Lung microvascular endothelial cell (primary cell): ENCODE measurements at regions not wholly inside any gene's neighbourhood (a gene's known extent, or its start where the extent isn't known, plus 50 kb on each side); places are given as distances from the start of the nearest gene placed in this dataset.

Experiments used
- DNase-seq, 2 donors: peaks; one replicate each; pipeline versions ENCODE4 v3.0.0 to v3.0.0-alpha.2; 2010; ENCODE audit warnings: low read depth in 2 of 2

DNA sequence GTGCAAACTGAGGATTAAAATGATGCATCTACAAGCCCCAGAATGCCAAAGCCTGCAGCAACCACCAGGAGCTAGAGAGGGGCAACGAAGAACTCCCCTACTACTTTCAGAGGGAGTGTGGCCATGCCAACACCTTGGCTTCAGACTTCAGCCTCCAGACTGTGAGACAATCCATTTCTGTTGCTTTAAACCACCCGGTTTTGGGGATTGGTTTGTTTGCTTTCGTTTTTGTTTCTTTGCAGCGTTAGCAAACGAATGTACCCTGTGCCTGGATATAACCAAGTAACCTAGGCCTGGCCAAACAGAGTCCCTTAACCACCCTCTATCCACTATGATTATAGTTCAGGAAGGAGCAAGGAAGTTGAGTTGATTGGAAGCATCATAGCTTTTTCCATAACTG is 171.2 kb upstream of the NCK2 start:
- peak in 1 of 2 donors; percentile 4 for DNase-seq

DNA sequence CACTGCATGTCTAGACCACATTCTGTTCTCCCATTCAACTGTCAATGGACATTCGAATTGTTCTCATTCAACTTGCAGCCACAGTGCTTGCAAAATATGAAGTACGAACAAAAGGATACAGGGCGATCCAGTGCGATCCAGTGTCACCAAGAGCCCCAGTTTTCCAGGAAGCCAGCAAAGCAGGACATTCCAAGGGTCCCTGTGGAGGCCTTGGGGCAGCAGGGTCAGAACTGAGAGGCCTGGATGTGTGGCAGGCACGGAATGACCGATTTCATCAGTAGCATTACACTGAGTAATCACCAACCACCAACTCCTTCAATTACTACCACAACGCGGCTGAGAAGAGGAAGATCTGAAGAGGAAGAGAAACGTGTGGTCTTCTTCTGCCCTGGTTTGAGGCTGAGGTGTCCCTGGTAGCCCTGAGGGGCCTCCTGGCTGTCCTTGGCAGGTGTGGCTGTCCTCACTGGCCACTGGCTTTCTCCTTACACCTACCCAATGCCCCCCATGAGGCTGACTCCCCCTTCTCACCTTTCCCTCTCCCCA is 172.7 kb upstream of the FHL2 start:
- no peak for DNase-seq

- DNase-seq: no peak
Measured at GRCh38 chr2:105570757-105571156, 171.9 kb upstream of the FHL2 start.

GRCh38 chr2:105570326-105570725 is 171.5 kb upstream of the FHL2 start:
- DNase-seq: no peak

GRCh38 chr2:105569606-105570005 is 170.8 kb upstream of the FHL2 start:
- DNase-seq: no peak

DNA sequence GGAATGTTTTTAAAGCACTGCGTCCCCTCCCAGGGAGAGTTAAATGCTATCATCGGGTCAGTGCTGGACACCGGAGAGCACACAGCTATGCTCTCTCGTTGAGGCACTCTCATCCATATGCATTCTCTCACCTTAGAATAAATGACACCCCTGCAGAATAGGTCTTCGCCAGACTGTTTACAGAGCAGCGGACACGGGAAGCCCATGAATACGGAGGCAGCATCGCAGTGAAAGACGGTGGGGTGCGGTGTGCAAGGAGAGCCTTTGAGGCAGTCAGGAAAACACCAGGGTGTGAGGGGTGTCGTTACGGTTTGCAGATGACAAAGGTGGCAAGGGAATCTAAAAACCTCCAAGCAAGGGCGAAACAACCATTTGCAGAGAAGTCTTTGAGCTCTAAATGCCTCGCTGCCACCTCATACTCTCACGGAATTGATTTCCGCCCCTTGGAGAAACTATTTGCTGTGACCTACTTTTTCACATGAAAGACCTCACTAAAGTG is 169.2 kb upstream of the FHL2 start:
- DNase-seq: no peak

DNA sequence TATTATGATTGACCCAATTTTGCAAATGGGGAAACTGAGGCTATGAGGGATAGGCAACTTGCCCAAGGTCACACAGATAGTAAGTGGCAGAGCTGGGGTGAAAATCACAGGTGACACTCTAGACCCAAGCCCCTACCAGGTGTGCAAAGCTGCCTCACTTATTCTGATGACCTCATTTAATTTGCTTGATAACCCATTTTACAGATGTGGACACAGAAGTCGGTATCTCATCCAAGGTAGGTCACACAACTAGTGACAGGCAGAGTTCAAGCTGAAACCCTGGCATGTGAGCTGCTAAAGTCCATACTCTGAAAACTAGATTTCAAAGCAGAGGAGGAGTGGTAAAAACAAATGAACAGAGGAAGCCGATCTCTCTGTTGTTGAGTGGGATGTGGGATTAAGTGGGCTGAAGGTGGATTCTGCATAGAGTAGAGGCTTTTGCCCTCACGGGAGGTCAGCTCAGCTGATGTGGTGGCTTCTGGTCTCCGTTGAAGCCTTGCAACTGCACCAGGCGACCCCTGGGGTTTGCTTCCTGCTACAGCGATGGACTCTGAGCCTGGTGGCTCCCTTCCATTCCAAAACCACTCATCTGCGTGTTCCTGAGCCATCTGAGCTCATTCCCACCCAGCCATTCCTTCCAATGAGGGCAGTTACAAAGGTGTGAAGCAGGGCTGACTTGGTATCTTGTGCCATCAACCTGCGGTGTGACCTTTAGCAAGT is 164.3 kb upstream of the FHL2 start:
- no peak for DNase-seq

GRCh38 chr2:105561401-105561800 is 162.6 kb upstream of the FHL2 start:
- DNase-seq: no peak

GRCh38 chr2:105560157-105560556 is 161.3 kb upstream of the FHL2 start:
- DNase-seq: no peak

- peak; percentile 7 to 33 for DNase-seq
Measured at GRCh38 chr2:105557021-105557920, 158.4 kb upstream of the FHL2 start.

GRCh38 chr2:105556366-105556765 is 157.5 kb upstream of the FHL2 start:
- DNase-seq: no peak

GRCh38 chr2:105554235-105554634 is 155.4 kb upstream of the FHL2 start:
- no peak for DNase-seq

DNA sequence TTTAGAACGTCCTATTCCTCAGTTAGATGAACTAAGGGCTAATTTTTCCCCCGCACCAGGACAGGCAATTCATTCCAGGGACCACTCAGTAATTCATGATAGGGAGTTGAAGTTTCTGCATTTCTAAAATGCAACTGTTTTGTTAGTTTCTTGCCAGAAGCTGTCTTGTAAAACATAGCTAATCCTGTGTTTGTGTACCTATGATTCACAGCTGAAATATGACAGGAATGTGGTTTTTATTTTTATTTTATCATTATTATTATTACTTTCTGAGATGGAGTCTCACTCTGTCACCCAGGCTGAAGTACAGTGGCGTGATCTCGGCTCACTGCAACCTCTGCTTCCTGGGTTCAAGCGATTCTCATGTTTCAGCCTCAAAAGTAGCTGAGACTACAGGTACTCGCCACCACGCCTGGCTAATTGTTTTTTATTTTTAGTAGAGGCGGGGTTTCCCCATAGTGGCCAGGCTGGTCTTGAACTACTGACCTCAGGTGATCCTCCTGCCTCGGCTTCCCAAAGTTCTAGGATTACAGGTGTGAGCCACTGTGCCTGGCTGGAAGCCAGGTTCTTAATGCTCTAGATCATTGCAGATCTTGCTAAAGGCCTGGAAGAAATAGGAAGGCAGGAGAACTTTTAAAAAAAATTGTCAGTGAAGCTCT is 154.8 kb upstream of the FHL2 start:
- DNase-seq: peak; percentile 26

GRCh38 chr2:105546628-105546974 is 147.8 kb upstream of the FHL2 start:
- DNase-seq: peak; percentile 29 to 62

DNA sequence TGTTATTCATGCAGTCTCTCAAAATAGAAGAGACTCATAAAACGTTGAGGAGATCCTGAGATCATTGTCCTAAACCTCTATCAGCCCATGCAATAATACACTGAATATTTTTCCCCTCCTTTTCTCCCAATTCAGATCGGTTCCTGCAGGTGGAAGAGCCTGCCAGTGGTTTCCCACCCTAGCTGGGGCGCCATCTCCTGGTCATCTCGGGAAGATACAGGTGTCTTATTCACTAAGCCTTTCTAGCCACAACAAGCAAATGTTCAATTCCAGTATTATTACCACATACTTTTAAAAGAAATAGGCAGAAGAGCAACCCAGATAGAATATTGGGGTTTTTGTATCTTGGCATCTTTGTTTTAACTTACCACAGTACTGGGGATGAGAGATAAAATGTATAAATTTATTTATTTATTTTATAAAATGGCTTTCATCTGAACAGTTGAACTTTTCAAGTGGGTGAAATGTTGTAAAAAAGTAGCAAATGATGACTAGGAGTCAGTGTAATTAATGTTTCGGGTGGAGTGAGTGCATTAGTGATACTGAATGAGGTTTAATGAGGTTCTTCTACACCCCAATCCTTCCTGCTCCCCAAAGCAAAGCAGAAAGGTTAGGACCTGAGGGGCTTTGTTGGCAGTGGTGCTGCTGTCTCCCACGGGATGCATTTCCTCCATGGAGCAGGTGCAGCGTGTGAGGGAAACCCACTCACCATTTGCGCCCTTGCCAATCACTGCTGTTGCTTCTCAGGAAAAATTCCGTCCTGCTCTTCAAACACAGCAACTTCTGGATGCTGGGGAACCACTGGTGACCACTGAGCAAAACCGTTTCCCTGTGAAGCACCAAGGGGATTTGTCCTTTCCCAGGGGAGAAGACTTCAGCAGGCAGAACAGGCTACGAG is 147.1 kb upstream of the FHL2 start:
- DNase-seq: peak; percentile 64 to 77

- DNase-seq: no peak
Measured at GRCh38 chr2:105544591-105545377, 145.9 kb upstream of the FHL2 start.

- no peak for DNase-seq
Measured at GRCh38 chr2:105541189-105542050, 142.6 kb upstream of the FHL2 start.

- peak in 1 of 2 donors; percentile 42 for DNase-seq
Measured at GRCh38 chr2:105540642-105541041, 141.8 kb upstream of the FHL2 start.

DNA sequence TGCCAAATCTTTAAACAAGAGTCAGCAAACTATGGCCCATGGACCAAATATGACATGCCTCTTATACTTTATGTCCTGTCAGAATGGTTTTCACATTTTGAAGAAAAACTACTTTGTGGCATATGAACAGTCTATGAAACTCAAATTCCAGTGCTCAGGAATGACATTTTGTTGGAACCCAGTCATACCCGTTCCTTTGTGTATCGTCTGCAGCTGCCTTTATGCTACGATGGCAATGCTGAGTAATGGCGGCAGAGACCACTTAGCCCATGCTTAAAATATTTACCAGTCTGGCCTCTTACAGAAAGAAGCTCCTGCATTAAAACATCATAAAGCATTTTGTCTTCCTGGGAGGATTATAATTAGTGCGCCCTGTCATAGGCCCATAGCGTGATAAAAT is 140.5 kb upstream of the FHL2 start:
- no peak for DNase-seq
